Activated B cell treated with CpG ODN at 0.5 μM for 24 hours (primary cell): ENCODE measurements at regions not wholly inside any gene's neighbourhood (a gene's known extent, or its start where the extent isn't known, plus 50 kb on each side); places are given as distances from the start of the nearest gene placed in this dataset.

Experiments used
- ATAC-seq: fragments of 200-7000 bp; cut with Tn5 transposase; one replicate; pipeline ENCODE4 v1.10.0; 2021; ENCODE audit warnings: low read depth, mild to moderate bottlenecking, moderate library complexity
- CTCF ChIA-PET: fragments of 350-600 bp; sonication (Branson Sonifier 250); formaldehyde crosslinking; loops from one replicate; lab custom pipeline; 2021; ENCODE audit warnings: antibody characterized with exemption; lab: Charles Lee
- POLR2A ChIA-PET: fragments of 350-600 bp; sonication (Branson Sonifier 250); formaldehyde crosslinking; loops from one replicate; lab custom pipeline; 2021; ENCODE audit warnings: antibody characterized with exemption; lab: Charles Lee
- DNase-seq: peaks from one replicate; pipeline ENCODE4 v3.0.0; 2022
- H3K27ac Mint-ChIP-seq: one replicate; pipeline ENCODE4 v1.8.0; 2020; ENCODE audit warnings: mixed read lengths
- H3K27me3 Mint-ChIP-seq: one replicate; pipeline ENCODE4 v1.8.0; 2021; ENCODE audit warnings: mixed read lengths
- H3K36me3 Mint-ChIP-seq: one replicate; pipeline ENCODE4 v1.8.0; 2021; ENCODE audit warnings: low read depth, mixed read lengths
- H3K4me1 Mint-ChIP-seq: one replicate; pipeline ENCODE4 v1.8.0; 2021; ENCODE audit warnings: mixed read lengths
- H3K4me3 Mint-ChIP-seq: one replicate; pipeline ENCODE4 v1.8.0; 2020; ENCODE audit warnings: mild to moderate bottlenecking, mixed read lengths
- H3K9me3 Mint-ChIP-seq: one replicate; pipeline ENCODE4 v1.8.0; 2020; ENCODE audit warnings: mixed read lengths
- intact Hi-C: fragments of 100-400 bp; cut with micrococcal nuclease; formaldehyde crosslinking; loops from one replicate; pipeline ENCODE4 v1.15.1; 2024
- TF ChIP-seq, protein P1 (sequence below): fragments of 200-600 bp; IDR thresholded peaks from one replicate; pipeline ENCODE4 v1.8.0; 2022; ENCODE audit warnings: antibody characterized with exemption, mild to moderate bottlenecking

DNA sequence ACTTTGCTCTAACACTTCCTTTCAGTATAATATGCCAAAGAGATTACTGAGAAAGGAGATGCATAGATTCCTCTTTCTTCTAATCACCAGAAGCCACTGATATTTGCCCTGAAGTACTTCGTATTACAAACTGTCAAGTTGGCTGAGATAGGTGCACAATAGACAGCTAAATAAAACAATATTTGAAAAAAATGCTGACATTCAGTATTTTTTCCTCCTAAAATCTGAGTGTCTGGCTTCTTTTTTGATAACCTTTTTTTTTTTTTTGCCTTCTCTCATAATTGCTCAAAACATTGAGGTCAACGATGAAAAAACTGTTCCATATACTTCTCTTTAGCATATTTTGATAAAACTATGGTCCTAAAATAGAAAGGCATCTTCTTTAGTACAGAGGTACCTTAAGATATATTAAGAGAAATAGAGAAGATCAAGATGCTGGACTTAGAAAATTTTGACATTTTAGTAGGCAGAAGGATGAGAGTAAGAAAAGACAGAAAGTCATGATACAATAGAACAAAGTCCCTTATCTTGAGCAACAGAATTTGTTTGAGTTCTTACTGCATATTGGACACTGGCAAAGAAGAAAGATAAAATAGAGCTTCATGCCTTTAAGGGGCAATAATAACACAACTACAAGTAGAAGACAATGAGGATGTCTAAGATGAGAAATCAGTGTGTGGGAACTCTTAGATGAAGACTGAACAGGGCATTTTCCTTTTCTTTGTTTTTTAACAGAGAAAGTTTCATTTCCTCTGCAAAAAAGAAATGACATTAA lies 220.7 kb downstream of the PTH2R start:
- ATAC-seq (no peak), DNase-seq (no peak)
- ChIA-PET POLR2A (no interaction called here), CTCF (no interaction called here)
- Mint-ChIP-seq H3K27ac (no peak overlapping the region), H3K9me3 (no peaks in the 10 kb centered on the region), H3K4me1 (no peaks in the 10 kb centered on the region), H3K27me3 (no peaks in the 10 kb centered on the region), H3K4me3 (no peak overlapping the region), H3K36me3 (no peaks in the 10 kb centered on the region)
- intact Hi-C loops, result no loop called here
- TF ChIP-seq, protein P1, sequence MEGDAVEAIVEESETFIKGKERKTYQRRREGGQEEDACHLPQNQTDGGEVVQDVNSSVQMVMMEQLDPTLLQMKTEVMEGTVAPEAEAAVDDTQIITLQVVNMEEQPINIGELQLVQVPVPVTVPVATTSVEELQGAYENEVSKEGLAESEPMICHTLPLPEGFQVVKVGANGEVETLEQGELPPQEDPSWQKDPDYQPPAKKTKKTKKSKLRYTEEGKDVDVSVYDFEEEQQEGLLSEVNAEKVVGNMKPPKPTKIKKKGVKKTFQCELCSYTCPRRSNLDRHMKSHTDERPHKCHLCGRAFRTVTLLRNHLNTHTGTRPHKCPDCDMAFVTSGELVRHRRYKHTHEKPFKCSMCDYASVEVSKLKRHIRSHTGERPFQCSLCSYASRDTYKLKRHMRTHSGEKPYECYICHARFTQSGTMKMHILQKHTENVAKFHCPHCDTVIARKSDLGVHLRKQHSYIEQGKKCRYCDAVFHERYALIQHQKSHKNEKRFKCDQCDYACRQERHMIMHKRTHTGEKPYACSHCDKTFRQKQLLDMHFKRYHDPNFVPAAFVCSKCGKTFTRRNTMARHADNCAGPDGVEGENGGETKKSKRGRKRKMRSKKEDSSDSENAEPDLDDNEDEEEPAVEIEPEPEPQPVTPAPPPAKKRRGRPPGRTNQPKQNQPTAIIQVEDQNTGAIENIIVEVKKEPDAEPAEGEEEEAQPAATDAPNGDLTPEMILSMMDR, result no peak

DNA sequence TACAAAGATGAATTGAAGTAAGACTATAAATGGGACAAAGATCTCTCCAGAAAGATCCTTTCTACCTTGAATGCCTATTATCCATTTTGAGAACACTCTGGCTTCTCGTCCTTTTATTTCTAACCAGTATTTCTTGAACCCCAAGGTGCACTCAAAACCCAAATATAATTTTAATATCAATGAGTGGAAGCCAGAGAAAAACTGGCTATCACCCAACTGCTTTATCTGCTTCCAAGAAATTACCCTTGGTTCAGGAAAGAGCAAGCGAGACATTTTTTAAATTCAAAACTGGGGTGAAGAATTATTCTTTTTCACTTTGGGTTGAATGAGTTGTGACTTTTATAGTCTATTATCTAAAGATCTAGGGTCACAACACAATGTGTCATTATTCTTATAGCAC lies 221.3 kb downstream of the PTH2R start:
- DNase-seq (no peak), ATAC-seq (no peak)
- POLR2A ChIA-PET, result no interaction called here
- Mint-ChIP-seq H3K27me3 (no peaks in the 10 kb centered on the region), H3K4me1 (no peaks in the 10 kb centered on the region), H3K4me3 (no peak overlapping the region), H3K36me3 (no peaks in the 10 kb centered on the region), H3K27ac (no peak overlapping the region), H3K9me3 (no peaks in the 10 kb centered on the region)
- TF ChIP-seq, protein P1, result no peak
- intact Hi-C loops, result no loop called here
- CTCF ChIA-PET, result no interaction called here

DNA sequence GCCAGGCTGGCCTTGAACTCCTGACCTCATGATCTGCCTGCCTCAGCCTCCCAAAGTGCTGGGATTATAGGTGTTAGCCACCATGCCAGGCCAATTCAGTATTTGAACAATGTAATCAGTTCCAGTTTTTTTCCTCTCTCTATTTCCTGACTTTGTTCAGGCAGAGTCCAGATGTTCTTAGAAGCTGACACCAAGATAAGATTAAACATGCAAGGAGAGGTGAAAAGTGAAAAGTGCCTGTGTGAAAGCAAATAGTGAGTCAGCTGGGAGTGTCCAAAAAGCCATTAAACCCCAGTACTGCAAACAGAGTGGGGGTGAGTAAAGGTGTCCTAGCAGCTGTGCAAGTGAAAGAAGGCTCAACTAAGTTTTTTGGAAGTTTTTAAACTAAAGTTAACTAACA lies 231.5 kb downstream of the PTH2R start:
- CTCF ChIA-PET, result no interaction called here
- Mint-ChIP-seq H3K27me3 (no peaks in the 10 kb centered on the region), H3K27ac (no peak overlapping the region), H3K4me1 (no peaks in the 10 kb centered on the region), H3K36me3 (no peaks in the 10 kb centered on the region), H3K4me3 (no peak overlapping the region), H3K9me3 (peaks cover 2% of the 10 kb centered on the region)
- intact Hi-C loops, result no loop called here
- POLR2A ChIA-PET, result no interaction called here
- TF ChIP-seq, protein P1, result no peak
- no peak for ATAC-seq
- no peak for DNase-seq

DNA sequence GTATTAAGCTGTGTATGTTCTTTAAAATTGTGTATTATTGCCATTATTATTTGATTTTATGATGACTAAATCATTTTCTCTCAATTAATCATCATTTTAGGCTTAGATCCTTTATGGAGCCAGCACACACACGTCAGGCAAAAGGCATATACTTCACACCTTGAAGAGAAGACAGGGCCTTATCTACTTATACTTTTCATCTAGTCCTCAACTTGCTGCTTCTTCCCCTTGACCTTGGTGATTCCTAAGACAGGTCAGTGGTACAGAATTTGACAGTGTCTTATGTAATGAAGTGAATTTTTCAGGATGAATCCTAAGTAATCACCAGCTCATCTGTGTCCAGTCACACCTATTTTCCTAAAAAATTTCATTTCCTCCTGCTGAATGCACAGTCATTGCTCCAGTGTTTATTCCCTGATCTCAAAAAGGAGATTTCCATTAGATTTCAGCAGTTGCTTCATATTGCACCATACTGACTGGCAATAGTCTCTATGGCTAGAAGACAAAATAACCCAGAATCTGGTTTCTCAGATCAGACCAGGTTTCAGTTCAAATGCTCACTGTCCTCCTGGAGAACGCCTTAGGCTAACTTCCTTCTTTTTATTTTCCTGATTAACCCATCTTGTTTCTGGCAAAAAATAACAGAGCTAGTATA lies 235.7 kb downstream of the PTH2R start:
- Mint-ChIP-seq H3K27me3 (no peaks in the 10 kb centered on the region), H3K36me3 (no peaks in the 10 kb centered on the region), H3K4me1 (no peaks in the 10 kb centered on the region), H3K27ac (no peak overlapping the region), H3K9me3 (no peaks in the 10 kb centered on the region), H3K4me3 (no peak overlapping the region)
- ATAC-seq, result no peak
- CTCF ChIA-PET, result no interaction called here
- intact Hi-C loops, result no loop called here
- POLR2A ChIA-PET, result no interaction called here
- DNase-seq, result no peak
- TF ChIP-seq, protein P1, result no peak

DNA sequence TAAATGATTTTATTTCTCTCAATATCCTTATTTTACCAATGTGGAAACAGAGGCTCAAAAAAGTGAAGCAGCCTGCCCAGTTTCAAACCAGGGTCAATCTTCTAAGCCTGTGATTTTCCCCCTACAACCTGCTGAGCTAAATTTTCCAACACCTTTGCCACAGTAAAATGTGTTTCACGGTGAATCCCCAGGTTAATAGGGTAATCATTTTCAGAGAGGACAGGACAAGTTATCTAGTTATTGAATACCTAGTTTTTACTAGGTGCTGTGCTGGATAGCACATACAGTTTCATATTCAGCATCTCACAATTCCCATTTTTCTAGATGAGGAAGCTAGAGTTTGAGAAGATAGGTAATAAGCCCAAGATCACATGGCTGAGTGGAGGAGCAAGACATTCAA lies 236.6 kb downstream of the PTH2R start:
- CTCF ChIA-PET, result no interaction called here
- DNase-seq (no peak), ATAC-seq (no peak)
- Mint-ChIP-seq H3K9me3 (no peaks in the 10 kb centered on the region), H3K36me3 (no peaks in the 10 kb centered on the region), H3K27me3 (no peaks in the 10 kb centered on the region), H3K27ac (no peak overlapping the region), H3K4me3 (no peak overlapping the region), H3K4me1 (no peaks in the 10 kb centered on the region)
- intact Hi-C loops, result no loop called here
- POLR2A ChIA-PET, result no interaction called here
- TF ChIP-seq, protein P1, result no peak
